GM12801 (cell line): ENCODE measurements at regions not wholly inside any gene's neighbourhood (a gene's known extent, or its start where the extent isn't known, plus 50 kb on each side); places are given as distances from the start of the nearest gene placed in this dataset.

ENCODE experiments used
- TF ChIP-seq, protein P1 (sequence below): IDR thresholded peaks from one replicate; pipeline ENCODE4 v1.5.1; 2011; ENCODE audit warnings: control low read depth; ENCODE audit not compliant: insufficient read length; ENCODE audit errors: extremely low read depth

DNA sequence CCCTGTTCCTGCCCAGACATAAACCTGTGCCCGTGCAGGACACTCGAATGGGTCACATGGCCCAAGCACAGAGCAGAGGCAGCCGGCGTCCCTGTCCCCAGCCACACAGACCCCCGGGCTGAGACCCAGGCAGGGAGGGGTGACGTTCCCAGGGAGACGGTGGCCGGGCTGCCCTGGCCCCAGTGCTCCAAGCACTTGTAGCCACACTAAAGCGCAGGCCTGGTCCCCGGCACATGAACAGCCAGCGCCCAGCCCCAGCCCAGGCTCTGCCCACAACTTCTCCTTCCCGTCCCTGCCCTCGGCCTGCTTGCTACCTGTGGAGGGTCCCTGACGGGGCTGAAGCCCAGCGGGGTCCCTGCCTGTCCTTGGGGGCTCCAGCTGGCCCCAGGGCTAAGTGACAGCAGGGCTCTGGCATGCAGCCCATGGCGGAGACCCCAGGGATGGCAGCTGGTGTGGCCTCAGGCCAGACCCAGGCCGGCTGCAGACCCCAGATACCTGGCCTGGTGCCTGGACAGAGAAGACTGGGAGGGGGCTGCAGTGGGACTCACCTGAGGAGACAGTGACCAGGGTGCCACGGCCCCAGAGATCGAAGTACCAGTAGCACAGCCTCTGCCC lies 338.4 kb downstream of the TMEM121 start:
- TF ChIP-seq, protein P1, sequence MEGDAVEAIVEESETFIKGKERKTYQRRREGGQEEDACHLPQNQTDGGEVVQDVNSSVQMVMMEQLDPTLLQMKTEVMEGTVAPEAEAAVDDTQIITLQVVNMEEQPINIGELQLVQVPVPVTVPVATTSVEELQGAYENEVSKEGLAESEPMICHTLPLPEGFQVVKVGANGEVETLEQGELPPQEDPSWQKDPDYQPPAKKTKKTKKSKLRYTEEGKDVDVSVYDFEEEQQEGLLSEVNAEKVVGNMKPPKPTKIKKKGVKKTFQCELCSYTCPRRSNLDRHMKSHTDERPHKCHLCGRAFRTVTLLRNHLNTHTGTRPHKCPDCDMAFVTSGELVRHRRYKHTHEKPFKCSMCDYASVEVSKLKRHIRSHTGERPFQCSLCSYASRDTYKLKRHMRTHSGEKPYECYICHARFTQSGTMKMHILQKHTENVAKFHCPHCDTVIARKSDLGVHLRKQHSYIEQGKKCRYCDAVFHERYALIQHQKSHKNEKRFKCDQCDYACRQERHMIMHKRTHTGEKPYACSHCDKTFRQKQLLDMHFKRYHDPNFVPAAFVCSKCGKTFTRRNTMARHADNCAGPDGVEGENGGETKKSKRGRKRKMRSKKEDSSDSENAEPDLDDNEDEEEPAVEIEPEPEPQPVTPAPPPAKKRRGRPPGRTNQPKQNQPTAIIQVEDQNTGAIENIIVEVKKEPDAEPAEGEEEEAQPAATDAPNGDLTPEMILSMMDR: no peak

GRCh38 chr14:105865266-105865903 lies 339.0 kb downstream of the TMEM121 start:
- TF ChIP-seq, protein P1: no peak

DNA sequence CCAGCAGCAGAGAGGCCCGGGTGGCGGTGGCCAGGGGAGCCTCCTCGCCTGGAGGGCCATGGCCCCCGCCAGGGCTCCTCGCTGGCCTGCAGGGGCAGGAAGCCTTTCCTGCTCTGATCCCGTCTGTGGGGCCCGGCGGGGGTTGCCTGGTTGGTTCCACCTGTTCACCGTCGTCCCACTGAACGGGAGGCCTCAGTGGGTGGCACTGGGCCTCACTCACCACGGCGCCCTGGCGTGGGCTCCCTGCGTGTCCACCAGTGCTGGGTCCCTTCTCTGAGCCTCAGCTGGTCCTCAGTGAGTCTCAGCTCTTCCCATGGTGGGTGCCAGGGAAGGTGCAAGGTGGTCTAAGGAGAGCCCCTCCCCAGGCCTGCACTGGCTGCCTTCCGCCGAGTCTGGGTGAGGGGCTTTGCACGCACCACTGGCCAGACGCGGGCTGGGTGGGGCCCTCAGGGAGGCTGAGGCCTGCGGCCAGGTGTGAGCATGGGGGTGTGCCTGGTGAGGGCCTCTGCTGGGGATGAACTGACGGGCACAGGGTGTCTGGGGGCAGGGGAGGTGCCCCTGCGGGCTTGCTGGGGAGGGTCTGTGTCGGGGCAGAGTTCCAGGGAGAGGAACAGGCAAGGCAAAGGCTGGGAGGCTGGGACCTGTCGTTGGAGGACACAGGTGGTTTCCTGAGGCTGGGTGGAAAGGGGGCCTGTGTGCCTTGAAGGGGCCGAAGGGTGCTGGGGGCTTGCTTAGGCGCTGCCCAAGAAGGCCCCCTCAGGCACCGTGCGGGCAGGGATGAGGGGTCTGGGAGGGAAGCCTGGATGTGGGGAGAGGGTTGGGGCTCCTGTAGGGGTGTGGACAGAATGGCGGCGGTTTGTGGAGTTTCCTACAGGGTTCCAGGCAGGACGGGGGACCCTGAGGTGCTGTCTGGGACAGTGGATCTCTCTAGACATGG lies 339.8 kb downstream of the TMEM121 start:
- TF ChIP-seq, protein P1: no peak

- TF ChIP-seq, protein P1: no peak
Observed at GRCh38 chr14:105866841-105867321, 340.5 kb downstream of the TMEM121 start.

DNA sequence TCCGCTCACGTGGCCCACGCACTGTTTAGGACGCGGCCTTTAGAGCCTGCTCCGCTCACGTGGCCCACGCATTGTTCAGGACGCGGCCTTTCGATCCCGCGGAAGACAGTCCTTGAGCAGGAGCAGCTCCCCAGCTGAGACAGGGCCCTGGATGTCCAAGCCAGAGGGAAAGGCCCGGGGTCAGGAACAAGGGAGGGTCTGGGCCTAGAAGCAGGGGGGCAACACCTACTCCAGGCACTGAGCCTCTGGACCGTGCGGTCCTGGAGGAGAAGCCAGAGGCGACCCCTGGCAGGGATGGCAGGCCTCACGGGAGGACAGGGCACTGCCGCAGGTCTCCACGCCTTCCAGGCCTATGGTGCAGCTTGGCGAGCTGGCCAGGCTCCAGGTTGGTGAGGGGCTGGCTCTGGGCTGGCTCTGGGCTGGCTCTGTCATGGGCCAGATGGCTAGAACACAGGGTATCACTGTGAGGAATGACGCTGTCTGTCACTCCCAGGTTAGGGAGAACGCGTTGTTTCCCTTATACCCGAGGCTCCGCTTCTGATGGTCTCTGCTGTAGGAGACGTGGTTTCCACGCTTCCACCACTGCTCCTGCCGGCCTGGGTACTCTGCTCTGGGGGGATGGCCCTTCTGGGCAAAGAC lies 341.7 kb downstream of the TMEM121 start:
- TF ChIP-seq, protein P1: no peak

DNA sequence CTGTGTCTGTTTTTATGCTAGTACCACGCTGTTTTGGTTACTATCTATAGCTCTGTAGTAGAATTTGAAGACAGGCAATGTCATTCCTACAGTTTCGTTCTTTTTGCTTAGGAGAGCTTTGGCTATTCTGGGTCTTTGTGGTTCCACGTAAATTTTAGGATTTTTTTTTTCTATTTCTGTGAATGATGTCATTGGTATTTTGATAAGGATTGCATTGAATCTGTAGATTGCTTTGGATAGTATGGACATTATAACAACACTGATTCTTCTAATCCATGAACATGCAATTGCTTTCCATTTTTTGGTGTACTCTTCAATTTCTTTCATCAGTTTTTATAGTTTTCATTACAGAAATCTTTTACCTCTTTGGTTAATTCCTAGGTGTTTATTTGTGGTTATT lies 345.2 kb downstream of the TMEM121 start:
- TF ChIP-seq, protein P1: no peak
